ENCODE measurements at regions not wholly inside any gene's neighbourhood (a gene's known extent, or its start where the extent isn't known, plus 50 kb on each side); places are given as distances from the start of the nearest gene placed in this dataset.

DNA sequence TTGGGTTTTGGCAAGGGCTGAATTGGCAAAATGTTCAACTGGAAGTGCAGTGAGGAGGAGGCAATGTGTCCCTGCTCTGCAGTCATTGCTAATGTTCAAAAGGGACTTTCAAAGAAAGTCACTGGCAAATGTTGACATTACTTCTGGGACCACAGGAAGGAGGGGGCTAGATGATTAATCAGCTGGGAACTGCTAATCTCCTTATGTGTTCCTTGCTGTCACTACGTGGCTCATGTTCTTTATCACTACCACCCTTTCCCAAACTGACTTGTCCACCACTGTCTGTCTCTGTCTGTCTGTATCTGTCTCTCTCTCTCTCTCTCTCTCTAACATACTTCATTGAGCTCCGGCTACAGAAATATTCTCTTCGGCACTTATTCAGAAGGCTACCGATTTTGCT lies 86.9 kb upstream of the MTPN start:
- CTCF ChIA-PET = no interaction called here
- Histone ChIP-seq H3K79me2 (ENCODE audit: low read depth) (no peaks in the 10 kb centered on the region), H3K9me2 (ENCODE audit: insufficient read depth) (no peaks in the 10 kb centered on the region), H3K27ac (no peak overlapping the region), H3F3A (ENCODE audit: insufficient read depth, low read depth) (no peaks in the 10 kb centered on the region), H3K4me1 (replicated peaks; ENCODE audit: insufficient read depth) (no peaks in the 10 kb centered on the region), H3K27me3 (ENCODE audit: insufficient read depth, low read depth) (no peaks in the 10 kb centered on the region), H3K36me3 (ENCODE audit: low read depth) (no peaks in the 10 kb centered on the region), H3K9me3 (ENCODE audit: insufficient read depth, low read depth) (no peaks in the 10 kb centered on the region), H3K4me2 (no peak overlapping the region), H2AFZ (no peak overlapping the region), H3K4me3 (no peak overlapping the region), H4K20me1 (ENCODE audit: insufficient read depth) (no peaks in the 10 kb centered on the region)
- BruUV-seq (replicated peaks) = no TSS peak
- POLR2A ChIA-PET (ENCODE audit: unreplicated experiment) = no interaction called here
- intact Hi-C loops (cut with micrococcal nuclease; ENCODE audit: unreplicated experiment) = no loop called here
- no peak for DNase-seq
- TF ChIP-seq CTCF (conservative IDR thresholded peaks at IDR 0.05) (no peak), EZH2 (IDR thresholded peaks at IDR 0.05; ENCODE audit: low read depth) (no peak)

DNA sequence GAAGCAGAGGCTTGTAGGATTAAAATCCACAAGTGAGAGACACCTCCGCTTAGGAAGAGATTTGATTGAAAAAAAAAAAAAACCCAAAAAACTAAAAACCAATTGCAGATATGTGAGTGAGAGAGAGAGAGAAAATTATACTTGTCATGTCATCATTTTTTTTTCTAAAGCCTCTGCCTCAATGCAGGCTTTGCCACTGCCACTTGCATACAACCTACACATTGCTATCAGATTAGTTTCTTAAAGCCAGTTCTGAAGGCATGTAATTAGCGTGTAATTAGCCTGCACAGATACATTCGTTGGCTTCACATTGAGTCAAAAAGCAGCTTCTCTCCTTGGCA lies 86.1 kb upstream of the MTPN start:
- Histone ChIP-seq H3K9me2 (ENCODE audit: insufficient read depth) (no peaks in the 10 kb centered on the region), H3K27ac (no peak overlapping the region), H3K4me2 (no peak overlapping the region), H3K4me1 (replicated peaks; ENCODE audit: insufficient read depth) (no peaks in the 10 kb centered on the region), H3F3A (ENCODE audit: insufficient read depth, low read depth) (no peaks in the 10 kb centered on the region), H2AFZ (no peak overlapping the region), H3K4me3 (no peak overlapping the region), H3K27me3 (ENCODE audit: insufficient read depth, low read depth) (no peaks in the 10 kb centered on the region), H3K79me2 (ENCODE audit: low read depth) (no peaks in the 10 kb centered on the region), H4K20me1 (ENCODE audit: insufficient read depth) (no peaks in the 10 kb centered on the region), H3K9me3 (ENCODE audit: insufficient read depth, low read depth) (no peaks in the 10 kb centered on the region), H3K36me3 (ENCODE audit: low read depth) (no peaks in the 10 kb centered on the region)
- no peak for DNase-seq
- no peak for TF ChIP-seq EZH2 (IDR thresholded peaks at IDR 0.05; ENCODE audit: low read depth)
- no peak for TF ChIP-seq CTCF (conservative IDR thresholded peaks at IDR 0.05)
- intact Hi-C loops (cut with micrococcal nuclease; ENCODE audit: unreplicated experiment) = no loop called here
- BruUV-seq (replicated peaks) = no TSS peak
- POLR2A ChIA-PET (ENCODE audit: unreplicated experiment) = no interaction called here
- CTCF ChIA-PET = no interaction called here

GRCh38 chr7:136062625-136063325 lies 85.6 kb upstream of the MTPN start:
- no peak for TF ChIP-seq EZH2 (IDR thresholded peaks at IDR 0.05; ENCODE audit: low read depth)
- TF ChIP-seq CTCF (conservative IDR thresholded peaks at IDR 0.05) = no peak
- Histone ChIP-seq H3K4me1 (replicated peaks; ENCODE audit: insufficient read depth) (no peaks in the 10 kb centered on the region), H3K27ac (no peak overlapping the region), H3K27me3 (ENCODE audit: insufficient read depth, low read depth) (no peaks in the 10 kb centered on the region), H3K4me2 (no peak overlapping the region), H3K4me3 (no peak overlapping the region), H3K9me2 (ENCODE audit: insufficient read depth) (no peaks in the 10 kb centered on the region), H3K36me3 (ENCODE audit: low read depth) (no peaks in the 10 kb centered on the region), H3F3A (ENCODE audit: insufficient read depth, low read depth) (no peaks in the 10 kb centered on the region), H4K20me1 (ENCODE audit: insufficient read depth) (no peaks in the 10 kb centered on the region), H3K9me3 (ENCODE audit: insufficient read depth, low read depth) (no peaks in the 10 kb centered on the region), H3K79me2 (ENCODE audit: low read depth) (no peaks in the 10 kb centered on the region), H2AFZ (no peak overlapping the region)
- POLR2A ChIA-PET (ENCODE audit: unreplicated experiment) = interaction anchor here (0.7 kb wide), 1 partner anchor 64 kb away, joined by 5 read pairs; no protein-coding TSS in a partner anchor
- CTCF ChIA-PET = no interaction called here
- intact Hi-C loops (cut with micrococcal nuclease; ENCODE audit: unreplicated experiment) = no loop called here
- no peak for DNase-seq
- no TSS peak for BruUV-seq (replicated peaks)

Data from PC-9 (cell line).